Mucosa of descending colon (tissue), 3 donors: ENCODE measurements at regions not wholly inside any gene's neighbourhood (a gene's known extent, or its start where the extent isn't known, plus 50 kb on each side); places are given as distances from the start of the nearest gene placed in this dataset.

Experiments
- ATAC-seq: fragments of 200-7000 bp; cut with Tn5 transposase; one replicate; pipeline ENCODE4 v1.9.1; 2020; ENCODE audit warnings: mild to moderate bottlenecking, moderate library complexity
- DNase-seq, 3 donors: peaks; one replicate each; pipeline ENCODE4 v3.0.0-alpha.2; 2020
- H3K36me3 ChIP-seq: fragments of 200-600 bp; one replicate; pipeline ENCODE4 v1.8.0; 2021; ENCODE audit warnings: low read depth, mild to moderate bottlenecking
- H3K4me1 ChIP-seq: fragments of 200-600 bp; one replicate; pipeline ENCODE4 v1.8.0; 2021; ENCODE audit warnings: low read depth, mild to moderate bottlenecking
- H3K4me3 ChIP-seq: fragments of 200-600 bp; one replicate; pipeline ENCODE4 v1.8.0; 2021; ENCODE audit warnings: mild to moderate bottlenecking
- H3K9me3 ChIP-seq: fragments of 200-600 bp; one replicate; pipeline ENCODE4 v1.8.0; 2021; ENCODE audit warnings: mild to moderate bottlenecking
- CTCF ChIP-seq: fragments of 200-600 bp; IDR thresholded peaks from one replicate; pipeline ENCODE4 v1.8.0; 2022; ENCODE audit warnings: antibody characterized with exemption, mild to moderate bottlenecking
- intact Hi-C, 2 donors: fragments of 100-400 bp; cut with DNase I in 1 of 2; cut with micrococcal nuclease in 1 of 2; formaldehyde crosslinking; loops; one replicate each; pipeline versions ENCODE4 v1.11.0 to v1.11.1; 2022; cut with DNase I, micrococcal nuclease
- donor health status: DM: no; HTN: no; CAD: no; lungs with moderate emphysema.
- donor health status: DM: no; HTN: no; CAD: no.
- donor health status: DM: no; HTN: yes; CAD: no.

- Histone ChIP-seq H3K9me3 (no peaks in the 10 kb centered on the region), H3K4me3 (no peak overlapping the region), H3K36me3 (no peaks in the 10 kb centered on the region), H3K4me1 (peaks cover 22% of the 10 kb centered on the region)
- intact Hi-C loops, result no loop called here
- TF ChIP-seq CTCF, result no peak
- DNase-seq, result peak in 2 of 3 donors; percentile 26 to 80
- peak; percentile 73 for ATAC-seq
Measured at GRCh38 chr1:98386675-98387440, 274.7 kb upstream of the SNX7 start.

DNA sequence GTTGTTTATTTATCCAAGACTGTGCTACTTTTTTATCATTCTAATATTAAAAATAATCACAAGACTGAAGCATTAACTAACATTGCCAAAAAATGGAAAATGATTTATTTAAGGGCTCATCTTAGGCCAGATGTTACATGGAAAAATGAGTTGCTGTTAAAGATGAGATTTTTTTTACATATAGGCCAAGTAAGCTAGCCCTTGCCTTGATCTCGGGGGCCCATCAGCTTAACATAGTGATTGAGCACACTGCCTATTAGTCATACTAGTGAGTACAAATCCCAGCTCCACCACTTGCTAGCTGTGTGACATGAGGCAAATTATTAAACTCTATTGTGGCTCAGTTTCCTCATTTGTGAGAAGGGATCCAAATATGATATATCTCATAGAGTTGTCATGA, 275.9 kb upstream of the SNX7 start:
- ATAC-seq (no peak), DNase-seq (no peak)
- intact Hi-C loops, result no loop called here
- Histone ChIP-seq H3K36me3 (no peaks in the 10 kb centered on the region), H3K9me3 (no peaks in the 10 kb centered on the region), H3K4me1 (peaks cover 17% of the 10 kb centered on the region), H3K4me3 (no peak overlapping the region)
- no peak for TF ChIP-seq CTCF

DNA sequence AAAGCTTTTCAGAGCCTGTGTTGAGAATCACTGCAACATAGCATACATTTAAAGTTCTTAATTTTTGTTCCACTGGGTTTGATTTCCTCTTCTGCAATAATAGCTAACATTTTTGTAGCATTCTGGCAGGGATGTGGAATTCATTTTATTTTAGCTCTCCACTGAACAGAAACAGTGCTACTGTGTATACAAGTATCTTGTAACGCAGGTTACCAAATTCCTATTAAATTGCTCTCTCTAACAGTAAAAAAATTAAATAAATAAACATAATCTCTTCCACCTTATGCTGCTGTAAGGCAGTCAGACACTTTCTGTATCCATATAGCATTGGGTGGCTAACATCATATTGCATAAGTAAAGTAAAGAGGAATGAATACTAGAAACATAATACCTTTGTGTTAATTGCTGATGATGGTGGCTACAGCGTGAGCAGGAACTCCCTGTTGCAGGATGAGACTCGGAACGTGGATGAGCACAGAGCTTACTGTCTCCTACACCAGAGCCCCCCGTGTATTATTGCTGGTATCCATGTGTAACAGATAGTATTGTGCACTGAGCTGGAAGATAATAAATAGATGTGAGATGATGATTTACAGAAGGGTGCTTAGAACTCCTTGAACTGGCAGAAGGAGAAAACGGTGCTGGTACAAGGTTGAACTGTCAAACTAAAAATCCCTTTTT, 276.9 kb upstream of the SNX7 start:
- ATAC-seq, result no peak
- H3K4me1 ChIP-seq, result peaks cover 15% of the 10 kb centered on the region
- no peak overlapping the region for H3K4me3 ChIP-seq
- no peaks in the 10 kb centered on the region for H3K36me3 ChIP-seq
- TF ChIP-seq CTCF, result no peak
- intact Hi-C loops, result no loop called here
- no peaks in the 10 kb centered on the region for H3K9me3 ChIP-seq
- DNase-seq, result no peak

DNA sequence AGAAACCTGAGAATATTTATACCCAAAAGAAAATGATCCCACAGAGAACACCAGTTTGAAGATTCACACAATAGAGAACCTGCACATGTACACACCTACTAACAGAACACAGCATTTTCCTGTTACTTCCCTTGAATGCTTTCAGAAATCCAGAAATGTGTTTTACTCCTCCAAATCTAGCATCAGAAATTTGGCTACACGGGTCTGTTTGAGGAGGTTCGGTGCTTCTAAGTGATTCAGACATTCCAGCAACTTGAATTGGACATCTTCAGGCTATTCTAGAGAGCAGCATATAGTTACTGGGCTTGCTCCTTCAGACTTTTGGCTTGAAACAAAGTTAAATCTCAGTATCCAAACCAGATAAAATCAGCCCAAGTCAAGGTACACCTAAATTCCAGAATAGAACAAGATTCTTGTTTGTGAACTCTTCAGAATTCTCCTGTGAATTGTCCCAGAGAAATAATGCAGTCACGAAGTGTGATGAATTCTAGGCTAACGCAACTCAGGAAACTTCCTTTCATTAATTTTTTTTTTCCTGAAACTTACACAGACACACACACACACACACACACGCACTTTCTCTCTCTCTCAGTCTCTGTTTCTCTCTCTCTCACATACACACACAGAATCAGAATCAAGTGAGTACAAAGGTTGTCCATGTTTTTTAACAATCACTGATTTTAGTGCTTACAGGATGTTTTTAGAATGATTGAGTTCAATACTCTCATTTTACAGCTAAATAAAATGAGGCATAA, 278.4 kb upstream of the SNX7 start:
- no peaks in the 10 kb centered on the region for H3K9me3 ChIP-seq
- H3K4me1 ChIP-seq, result peaks cover 15% of the 10 kb centered on the region
- no peak overlapping the region for H3K4me3 ChIP-seq
- TF ChIP-seq CTCF, result no peak
- DNase-seq (no peak), ATAC-seq (no peak)
- H3K36me3 ChIP-seq, result no peaks in the 10 kb centered on the region
- intact Hi-C loops, result no loop called here

DNA sequence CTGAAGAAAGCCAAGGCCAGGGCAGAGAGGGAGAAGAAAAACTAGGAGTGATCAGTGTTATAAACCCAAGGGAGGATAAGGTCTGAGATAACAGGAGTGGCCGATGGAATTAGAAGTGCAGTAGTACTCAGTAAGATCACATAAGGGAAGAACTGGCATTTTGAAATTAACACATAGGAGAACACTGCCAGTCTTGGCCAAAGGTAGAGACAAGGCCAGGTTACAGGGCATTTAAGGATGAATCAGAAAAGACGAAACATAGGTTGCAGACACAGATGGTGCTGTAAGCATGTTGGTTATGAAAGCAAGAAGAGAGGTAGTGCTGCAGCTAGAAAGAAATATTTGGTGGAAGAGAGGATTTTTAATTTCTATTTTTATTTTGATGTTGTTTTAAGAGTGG, 278.9 kb upstream of the SNX7 start:
- intact Hi-C loops, result no loop called here
- Histone ChIP-seq H3K9me3 (no peaks in the 10 kb centered on the region), H3K36me3 (no peaks in the 10 kb centered on the region), H3K4me1 (peaks cover 10% of the 10 kb centered on the region), H3K4me3 (no peak overlapping the region)
- no peak for ATAC-seq
- no peak for TF ChIP-seq CTCF
- no peak for DNase-seq
